IPS-18c (cell line): ENCODE measurements at regions not wholly inside any gene's neighbourhood (a gene's known extent, or its start where the extent isn't known, plus 50 kb on each side); places are given as distances from the start of the nearest gene placed in this dataset.
"Not testable (repeated sequence)": the region's sequence is repeated elsewhere in the genome, so short reads cannot be mapped to it uniquely, and the experiment has no call there.

Experiments
- H3K4me3 ChIP-seq: 2 replicates; pipeline ENCODE4 v1.7.0; 2013; ENCODE audit warnings: low read depth, mild to moderate bottlenecking, low read length, moderate library complexity; ENCODE audit not compliant: insufficient read depth
- H3K9me3 ChIP-seq: one replicate; pipeline ENCODE4 v1.6.1; 2013; ENCODE audit warnings: mild to moderate bottlenecking, low read length, moderate library complexity; ENCODE audit not compliant: control insufficient read depth, insufficient read depth

GRCh38 chr21:8998480-8998879 lies 1522.9 kb upstream of the TPTE start:
- peaks cover 13% of the 10 kb centered on the region for H3K9me3 ChIP-seq

GRCh38 chr21:8998946-8999681 lies 1522.3 kb upstream of the TPTE start:
- H3K9me3 ChIP-seq = peaks cover 13% of the 10 kb centered on the region
- H3K4me3 ChIP-seq = no peak overlapping the region

More at GRCh38 chr21:8998480-8998879, 1522.9 kb upstream of the TPTE start:
- H3K4me3 ChIP-seq = not testable (repeated sequence)

- H3K4me3 ChIP-seq = not testable (repeated sequence)
- H3K9me3 ChIP-seq = peaks cover 13% of the 10 kb centered on the region
Measured at GRCh38 chr21:9000132-9000531, 1521.3 kb upstream of the TPTE start.

- peaks cover 14% of the 10 kb centered on the region for H3K9me3 ChIP-seq
Measured at GRCh38 chr21:9000671-9001070, 1520.7 kb upstream of the TPTE start.

GRCh38 chr21:9001890-9002663 lies 1519.3 kb upstream of the TPTE start:
- peaks cover 16% of the 10 kb centered on the region for H3K9me3 ChIP-seq
- not testable (repeated sequence) for H3K4me3 ChIP-seq

More at GRCh38 chr21:9000671-9001070, 1520.7 kb upstream of the TPTE start:
- not testable (repeated sequence) for H3K4me3 ChIP-seq

GRCh38 chr21:9003909-9004814 lies 1517.2 kb upstream of the TPTE start:
- not testable (repeated sequence) for H3K4me3 ChIP-seq
- H3K9me3 ChIP-seq = peaks cover 27% of the 10 kb centered on the region

GRCh38 chr21:9004815-9005518 lies 1516.4 kb upstream of the TPTE start:
- H3K4me3 ChIP-seq = not testable (repeated sequence)
- H3K9me3 ChIP-seq = peaks cover 31% of the 10 kb centered on the region

- H3K4me3 ChIP-seq = not testable (repeated sequence)
- H3K9me3 ChIP-seq = peaks cover 31% of the 10 kb centered on the region
Measured at GRCh38 chr21:9005671-9006070, 1515.7 kb upstream of the TPTE start.

- peaks cover 36% of the 10 kb centered on the region for H3K9me3 ChIP-seq
Measured at GRCh38 chr21:9006111-9006510, 1515.3 kb upstream of the TPTE start.

GRCh38 chr21:9006553-9007323 lies 1514.6 kb upstream of the TPTE start:
- H3K4me3 ChIP-seq = not testable (repeated sequence)
- H3K9me3 ChIP-seq = peaks cover 42% of the 10 kb centered on the region

More at GRCh38 chr21:9006111-9006510, 1515.3 kb upstream of the TPTE start:
- H3K4me3 ChIP-seq = not testable (repeated sequence)

- Histone ChIP-seq H3K4me3 (no peak overlapping the region; the same call in 1 of the 2 replicates), H3K9me3 (peaks cover 57% of the 10 kb centered on the region)
Measured at GRCh38 chr21:9008636-9009035, 1512.7 kb upstream of the TPTE start.

GRCh38 chr21:9009267-9010016 lies 1511.9 kb upstream of the TPTE start:
- peaks cover 62% of the 10 kb centered on the region for H3K9me3 ChIP-seq
- not testable (repeated sequence) for H3K4me3 ChIP-seq

- H3K9me3 ChIP-seq = peaks cover 60% of the 10 kb centered on the region
- H3K4me3 ChIP-seq = not testable (repeated sequence)
Measured at GRCh38 chr21:9010121-9010795, 1511.1 kb upstream of the TPTE start.

GRCh38 chr21:9010936-9011890 lies 1510.2 kb upstream of the TPTE start:
- H3K4me3 ChIP-seq = not testable (repeated sequence)
- H3K9me3 ChIP-seq = peaks cover 64% of the 10 kb centered on the region
